Ishikawa (cell line): ENCODE measurements at regions not wholly inside any gene's neighbourhood (a gene's known extent, or its start where the extent isn't known, plus 50 kb on each side); places are given as distances from the start of the nearest gene placed in this dataset.

Experiments used
- CEBPB ChIP-seq: IDR thresholded peaks from 2 replicates; pipeline ENCODE4 v1.6.1; 2012
- CREB1 ChIP-seq: IDR thresholded peaks from 2 replicates; pipeline ENCODE4 v1.6.1; 2012; ENCODE audit warnings: low read depth
- EGR1 ChIP-seq: IDR thresholded peaks from 2 replicates; pipeline ENCODE4 v1.6.1; 2012
- EP300 ChIP-seq: IDR thresholded peaks from 2 replicates; pipeline ENCODE4 v1.6.1; 2012; ENCODE audit warnings: borderline replicate concordance
- FOXM1 ChIP-seq: IDR thresholded peaks from 2 replicates; pipeline ENCODE4 v1.6.1; 2012; ENCODE audit warnings: low read depth, borderline replicate concordance
- NFIC ChIP-seq: IDR thresholded peaks from 2 replicates; pipeline ENCODE4 v1.6.1; 2012
- RAD21 ChIP-seq: IDR thresholded peaks from 2 replicates; pipeline ENCODE4 v1.6.1; 2012; ENCODE audit warnings: low read depth
- TAF1 ChIP-seq: IDR thresholded peaks from 2 replicates; pipeline ENCODE4 v1.6.1; 2012; ENCODE audit warnings: low read depth, mild to moderate bottlenecking
- TCF12 ChIP-seq: IDR thresholded peaks from 2 replicates; pipeline ENCODE4 v1.6.1; 2012; ENCODE audit warnings: low read depth
- TEAD4 ChIP-seq: IDR thresholded peaks from 2 replicates; pipeline ENCODE4 v1.6.1; 2012
- YY1 ChIP-seq: IDR thresholded peaks from 2 replicates; pipeline ENCODE4 v1.6.1; 2012; ENCODE audit warnings: low read depth
- ZBTB7A ChIP-seq: IDR thresholded peaks from 2 replicates; pipeline ENCODE4 v1.6.1; 2012; ENCODE audit warnings: low read depth
- TF ChIP-seq, protein P1 (sequence below): IDR thresholded peaks from 2 replicates; pipeline ENCODE4 v1.6.1; 2012
- TF ChIP-seq, protein P2 (sequence below): IDR thresholded peaks from 2 replicates; pipeline ENCODE4 v1.6.1; 2012; ENCODE audit warnings: low read depth, mild to moderate bottlenecking
- TF ChIP-seq, protein P3 (sequence below): IDR thresholded peaks from 2 replicates; pipeline ENCODE4 v1.6.1; 2012

GRCh38 chr2:226169751-226170581, 629.7 kb downstream of the IRS1 start:
- 0 out of 2 replicates have a peak, but pooled peaks have one; percentile 13 for TF ChIP-seq CEBPB
- no peak for TF ChIP-seq ZBTB7A
- peak; percentile 42; the same call in 1 of the 2 replicates for TF ChIP-seq TEAD4
- TF ChIP-seq TAF1, result no peak
- peak; percentile 68 for TF ChIP-seq NFIC
- TF ChIP-seq TCF12, result peak; percentile 58
- TF ChIP-seq YY1, result no peak
- peak; percentile 78; the same call in 1 of the 2 replicates for TF ChIP-seq EP300

- TF ChIP-seq RAD21 (no peak), EGR1 (no peak), CREB1 (no peak), CEBPB (no peak), EP300 (no peak), FOXM1 (no peak), TAF1 (no peak), TEAD4 (no peak), YY1 (no peak), ZBTB7A (no peak), TCF12 (no peak)
- TF ChIP-seq, protein P1, sequence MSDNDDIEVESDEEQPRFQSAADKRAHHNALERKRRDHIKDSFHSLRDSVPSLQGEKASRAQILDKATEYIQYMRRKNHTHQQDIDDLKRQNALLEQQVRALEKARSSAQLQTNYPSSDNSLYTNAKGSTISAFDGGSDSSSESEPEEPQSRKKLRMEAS, result no peak
- TF ChIP-seq, protein P2, sequence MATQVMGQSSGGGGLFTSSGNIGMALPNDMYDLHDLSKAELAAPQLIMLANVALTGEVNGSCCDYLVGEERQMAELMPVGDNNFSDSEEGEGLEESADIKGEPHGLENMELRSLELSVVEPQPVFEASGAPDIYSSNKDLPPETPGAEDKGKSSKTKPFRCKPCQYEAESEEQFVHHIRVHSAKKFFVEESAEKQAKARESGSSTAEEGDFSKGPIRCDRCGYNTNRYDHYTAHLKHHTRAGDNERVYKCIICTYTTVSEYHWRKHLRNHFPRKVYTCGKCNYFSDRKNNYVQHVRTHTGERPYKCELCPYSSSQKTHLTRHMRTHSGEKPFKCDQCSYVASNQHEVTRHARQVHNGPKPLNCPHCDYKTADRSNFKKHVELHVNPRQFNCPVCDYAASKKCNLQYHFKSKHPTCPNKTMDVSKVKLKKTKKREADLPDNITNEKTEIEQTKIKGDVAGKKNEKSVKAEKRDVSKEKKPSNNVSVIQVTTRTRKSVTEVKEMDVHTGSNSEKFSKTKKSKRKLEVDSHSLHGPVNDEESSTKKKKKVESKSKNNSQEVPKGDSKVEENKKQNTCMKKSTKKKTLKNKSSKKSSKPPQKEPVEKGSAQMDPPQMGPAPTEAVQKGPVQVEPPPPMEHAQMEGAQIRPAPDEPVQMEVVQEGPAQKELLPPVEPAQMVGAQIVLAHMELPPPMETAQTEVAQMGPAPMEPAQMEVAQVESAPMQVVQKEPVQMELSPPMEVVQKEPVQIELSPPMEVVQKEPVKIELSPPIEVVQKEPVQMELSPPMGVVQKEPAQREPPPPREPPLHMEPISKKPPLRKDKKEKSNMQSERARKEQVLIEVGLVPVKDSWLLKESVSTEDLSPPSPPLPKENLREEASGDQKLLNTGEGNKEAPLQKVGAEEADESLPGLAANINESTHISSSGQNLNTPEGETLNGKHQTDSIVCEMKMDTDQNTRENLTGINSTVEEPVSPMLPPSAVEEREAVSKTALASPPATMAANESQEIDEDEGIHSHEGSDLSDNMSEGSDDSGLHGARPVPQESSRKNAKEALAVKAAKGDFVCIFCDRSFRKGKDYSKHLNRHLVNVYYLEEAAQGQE, result no peak
- TF ChIP-seq, protein P3, sequence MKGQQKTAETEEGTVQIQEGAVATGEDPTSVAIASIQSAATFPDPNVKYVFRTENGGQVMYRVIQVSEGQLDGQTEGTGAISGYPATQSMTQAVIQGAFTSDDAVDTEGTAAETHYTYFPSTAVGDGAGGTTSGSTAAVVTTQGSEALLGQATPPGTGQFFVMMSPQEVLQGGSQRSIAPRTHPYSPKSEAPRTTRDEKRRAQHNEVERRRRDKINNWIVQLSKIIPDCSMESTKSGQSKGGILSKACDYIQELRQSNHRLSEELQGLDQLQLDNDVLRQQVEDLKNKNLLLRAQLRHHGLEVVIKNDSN, result no peak
Measured at GRCh38 chr2:226168496-226169160, 631.0 kb downstream of the IRS1 start.

DNA sequence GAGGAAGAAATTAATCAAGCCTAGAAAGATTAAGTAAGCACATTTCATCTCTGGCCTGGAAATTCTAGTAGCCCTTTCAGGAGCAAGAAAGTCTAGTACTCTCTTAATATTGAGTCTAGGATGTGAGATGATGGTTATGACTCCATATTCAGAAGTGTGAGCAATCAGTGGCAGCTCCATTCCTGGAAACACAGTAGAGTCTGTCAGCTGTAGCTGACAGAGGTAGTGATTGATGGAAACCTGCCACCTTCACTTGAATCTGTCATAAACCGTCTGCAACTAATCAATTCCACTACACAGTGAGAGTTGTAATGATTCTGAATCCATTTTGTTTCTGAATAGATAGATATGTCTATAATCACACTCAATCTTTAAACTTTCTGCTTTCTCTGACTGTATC, 635.1 kb downstream of the IRS1 start:
- TF ChIP-seq CEBPB (no peak), ZBTB7A (no peak), EP300 (no peak)

- TF ChIP-seq ZBTB7A (no peak), TAF1 (no peak), YY1 (no peak), TEAD4 (peak; percentile 89), EGR1 (no peak), CREB1 (no peak)
- TF ChIP-seq, protein P3, result no peak
- TF ChIP-seq, protein P2, result no peak
Measured at GRCh38 chr2:226159875-226160479, 639.6 kb downstream of the IRS1 start.

DNA sequence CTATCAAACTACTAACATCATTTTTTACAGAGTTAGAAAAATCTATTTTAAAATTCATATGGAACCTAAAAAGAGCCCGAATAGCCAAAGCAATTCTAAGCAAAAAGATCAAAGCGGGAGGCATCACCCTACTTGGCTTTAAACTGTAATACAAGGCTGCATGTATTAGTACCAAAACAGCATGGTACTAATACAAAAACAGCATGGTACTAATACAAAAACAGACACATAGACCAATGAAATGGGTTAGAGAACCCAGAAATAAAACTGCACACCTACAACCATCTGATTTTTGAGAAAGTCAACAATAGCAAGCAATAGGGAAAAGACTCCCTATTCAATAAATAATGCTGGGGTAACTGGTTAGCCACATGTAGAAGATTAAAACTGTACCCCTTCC, 640.7 kb downstream of the IRS1 start:
- TF ChIP-seq CEBPB (no peak), NFIC (no peak), ZBTB7A (no peak), TEAD4 (no peak), TAF1 (no peak)

- TF ChIP-seq ZBTB7A, result no peak
- TF ChIP-seq, protein P3, result no peak
- no peak for TF ChIP-seq TCF12
- no peak for TF ChIP-seq NFIC
- TF ChIP-seq, protein P2, result no peak
- no peak for TF ChIP-seq EGR1
- no peak for TF ChIP-seq CEBPB
- no peak for TF ChIP-seq CREB1
- TF ChIP-seq EP300, result no peak
- TF ChIP-seq YY1, result no peak
- no peak for TF ChIP-seq FOXM1
- TF ChIP-seq, protein P1, result no peak
Measured at GRCh38 chr2:226158229-226158628, 641.4 kb downstream of the IRS1 start.
